ENCODE measurements at regions not wholly inside any gene's neighbourhood (a gene's known extent, or its start where the extent isn't known, plus 50 kb on each side); places are given as distances from the start of the nearest gene placed in this dataset.

GRCh38 chr1:58975888-58976287, 192.0 kb upstream of the JUN start:
- no peak for TF ChIP-seq CTCF (IDR thresholded peaks at IDR 0.05; ENCODE audit: insufficient read depth, low read length, severe bottlenecking)
- H3K4me3 ChIP-seq (ENCODE audit: low read depth, low read length): no peak overlapping the region
- FAIRE-seq: no peak
- H3K27me3 ChIP-seq (ENCODE audit: control insufficient read depth, insufficient read depth, low read length): no peaks in the 10 kb centered on the region
- DNase-seq (ENCODE audit: low read depth): peak; percentile 89
- H3K36me3 ChIP-seq (ENCODE audit: control insufficient read depth, insufficient read depth, low read length): no peaks in the 10 kb centered on the region

GRCh38 chr1:58976294-58976693, 192.4 kb upstream of the JUN start:
- no peak for FAIRE-seq

GRCh38 chr1:58977598-58977997, 193.8 kb upstream of the JUN start:
- no peak for DNase-seq (ENCODE audit: low read depth)
- Histone ChIP-seq H3K27me3 (ENCODE audit: control insufficient read depth, insufficient read depth, low read length) (no peaks in the 10 kb centered on the region), H3K4me3 (ENCODE audit: low read depth, low read length) (no peak overlapping the region), H3K36me3 (ENCODE audit: control insufficient read depth, insufficient read depth, low read length) (no peaks in the 10 kb centered on the region)
- TF ChIP-seq CTCF (IDR thresholded peaks at IDR 0.05; ENCODE audit: insufficient read depth, low read length, severe bottlenecking): no peak
- FAIRE-seq: no peak

More at GRCh38 chr1:58976294-58976693, 192.4 kb upstream of the JUN start:
- no peak overlapping the region for H3K4me3 ChIP-seq (ENCODE audit: low read depth, low read length)
- no peaks in the 10 kb centered on the region for H3K27me3 ChIP-seq (ENCODE audit: control insufficient read depth, insufficient read depth, low read length)
- no peaks in the 10 kb centered on the region for H3K36me3 ChIP-seq (ENCODE audit: control insufficient read depth, insufficient read depth, low read length)
- no peak for TF ChIP-seq CTCF (IDR thresholded peaks at IDR 0.05; ENCODE audit: insufficient read depth, low read length, severe bottlenecking)
- no peak for DNase-seq (ENCODE audit: low read depth)

- DNase-seq (ENCODE audit: low read depth) (no peak), FAIRE-seq (no peak)
- Histone ChIP-seq H3K36me3 (ENCODE audit: control insufficient read depth, insufficient read depth, low read length) (no peaks in the 10 kb centered on the region), H3K4me3 (ENCODE audit: low read depth, low read length) (no peak overlapping the region), H3K27me3 (ENCODE audit: control insufficient read depth, insufficient read depth, low read length) (no peaks in the 10 kb centered on the region)
- no peak for TF ChIP-seq CTCF (IDR thresholded peaks at IDR 0.05; ENCODE audit: insufficient read depth, low read length, severe bottlenecking)
These were observed 194.2 kb upstream of the JUN start for GRCh38 chr1:58978096-58978495.

- DNase-seq (ENCODE audit: low read depth): no peak
- no peak for TF ChIP-seq CTCF (IDR thresholded peaks at IDR 0.05; ENCODE audit: insufficient read depth, low read length, severe bottlenecking)
- Histone ChIP-seq H3K4me3 (ENCODE audit: low read depth, low read length) (no peak overlapping the region), H3K27me3 (ENCODE audit: control insufficient read depth, insufficient read depth, low read length) (no peaks in the 10 kb centered on the region), H3K36me3 (ENCODE audit: control insufficient read depth, insufficient read depth, low read length) (no peaks in the 10 kb centered on the region)
- FAIRE-seq: no peak
These were observed 195.2 kb upstream of the JUN start for GRCh38 chr1:58979086-58979485.

DNA sequence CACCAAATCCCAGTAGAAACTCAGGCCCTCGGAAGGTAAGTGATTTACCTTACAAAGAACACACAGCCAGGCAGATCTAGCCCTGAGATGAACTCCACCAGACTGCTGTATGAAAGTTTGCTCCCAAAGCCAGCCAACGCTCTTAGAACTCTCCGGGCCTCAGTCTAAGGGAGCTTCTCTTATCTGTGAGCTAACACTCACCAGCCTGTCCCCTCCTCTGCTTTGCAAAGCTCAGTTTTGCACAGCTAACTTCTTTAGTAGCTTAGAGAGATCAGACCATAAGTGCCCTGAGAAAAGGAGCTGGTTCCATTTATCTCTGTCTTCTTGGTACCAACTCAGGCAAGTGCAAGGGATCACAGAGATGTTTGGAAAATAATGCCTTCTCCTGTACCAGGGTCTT, 195.8 kb upstream of the JUN start:
- no peak for TF ChIP-seq CTCF (IDR thresholded peaks at IDR 0.05; ENCODE audit: insufficient read depth, low read length, severe bottlenecking)
- DNase-seq (ENCODE audit: low read depth) (no peak), FAIRE-seq (no peak)
- H3K4me3 ChIP-seq (ENCODE audit: low read depth, low read length): no peak overlapping the region
- no peaks in the 10 kb centered on the region for H3K27me3 ChIP-seq (ENCODE audit: control insufficient read depth, insufficient read depth, low read length)
- no peaks in the 10 kb centered on the region for H3K36me3 ChIP-seq (ENCODE audit: control insufficient read depth, insufficient read depth, low read length)
